ENCODE measurements at regions not wholly inside any gene's neighbourhood (a gene's known extent, or its start where the extent isn't known, plus 50 kb on each side); places are given as distances from the start of the nearest gene placed in this dataset.

DNA sequence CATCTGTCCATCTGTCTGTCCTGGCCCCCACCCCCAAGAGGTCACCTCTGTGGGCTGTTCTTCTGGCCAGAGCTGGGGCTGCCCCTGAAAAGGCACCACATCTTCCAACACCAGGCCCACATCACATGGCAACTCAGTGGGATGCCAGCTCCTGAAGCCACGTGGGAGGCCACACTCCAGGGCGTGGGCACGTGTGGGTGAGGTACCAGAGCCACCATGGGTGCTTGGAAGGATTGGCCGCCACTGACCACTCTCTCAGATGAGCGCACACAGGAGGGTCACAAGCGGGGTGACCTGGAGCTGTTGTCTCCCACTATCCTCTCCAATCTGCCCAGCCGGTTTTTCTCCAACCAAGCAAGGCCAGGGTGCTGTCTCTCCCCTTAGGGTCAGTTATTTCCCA, 197.9 kb downstream of the TFCP2L1 start:
- Histone ChIP-seq H3K27me3 (ENCODE audit: insufficient read depth, low read depth) (no peaks in the 10 kb centered on the region), H3K4me2 (no peak overlapping the region)
- TF ChIP-seq, protein P1, sequence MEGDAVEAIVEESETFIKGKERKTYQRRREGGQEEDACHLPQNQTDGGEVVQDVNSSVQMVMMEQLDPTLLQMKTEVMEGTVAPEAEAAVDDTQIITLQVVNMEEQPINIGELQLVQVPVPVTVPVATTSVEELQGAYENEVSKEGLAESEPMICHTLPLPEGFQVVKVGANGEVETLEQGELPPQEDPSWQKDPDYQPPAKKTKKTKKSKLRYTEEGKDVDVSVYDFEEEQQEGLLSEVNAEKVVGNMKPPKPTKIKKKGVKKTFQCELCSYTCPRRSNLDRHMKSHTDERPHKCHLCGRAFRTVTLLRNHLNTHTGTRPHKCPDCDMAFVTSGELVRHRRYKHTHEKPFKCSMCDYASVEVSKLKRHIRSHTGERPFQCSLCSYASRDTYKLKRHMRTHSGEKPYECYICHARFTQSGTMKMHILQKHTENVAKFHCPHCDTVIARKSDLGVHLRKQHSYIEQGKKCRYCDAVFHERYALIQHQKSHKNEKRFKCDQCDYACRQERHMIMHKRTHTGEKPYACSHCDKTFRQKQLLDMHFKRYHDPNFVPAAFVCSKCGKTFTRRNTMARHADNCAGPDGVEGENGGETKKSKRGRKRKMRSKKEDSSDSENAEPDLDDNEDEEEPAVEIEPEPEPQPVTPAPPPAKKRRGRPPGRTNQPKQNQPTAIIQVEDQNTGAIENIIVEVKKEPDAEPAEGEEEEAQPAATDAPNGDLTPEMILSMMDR (conservative IDR thresholded peaks at IDR 0.05; ENCODE audit: low read depth, low read length), result no peak

DNA sequence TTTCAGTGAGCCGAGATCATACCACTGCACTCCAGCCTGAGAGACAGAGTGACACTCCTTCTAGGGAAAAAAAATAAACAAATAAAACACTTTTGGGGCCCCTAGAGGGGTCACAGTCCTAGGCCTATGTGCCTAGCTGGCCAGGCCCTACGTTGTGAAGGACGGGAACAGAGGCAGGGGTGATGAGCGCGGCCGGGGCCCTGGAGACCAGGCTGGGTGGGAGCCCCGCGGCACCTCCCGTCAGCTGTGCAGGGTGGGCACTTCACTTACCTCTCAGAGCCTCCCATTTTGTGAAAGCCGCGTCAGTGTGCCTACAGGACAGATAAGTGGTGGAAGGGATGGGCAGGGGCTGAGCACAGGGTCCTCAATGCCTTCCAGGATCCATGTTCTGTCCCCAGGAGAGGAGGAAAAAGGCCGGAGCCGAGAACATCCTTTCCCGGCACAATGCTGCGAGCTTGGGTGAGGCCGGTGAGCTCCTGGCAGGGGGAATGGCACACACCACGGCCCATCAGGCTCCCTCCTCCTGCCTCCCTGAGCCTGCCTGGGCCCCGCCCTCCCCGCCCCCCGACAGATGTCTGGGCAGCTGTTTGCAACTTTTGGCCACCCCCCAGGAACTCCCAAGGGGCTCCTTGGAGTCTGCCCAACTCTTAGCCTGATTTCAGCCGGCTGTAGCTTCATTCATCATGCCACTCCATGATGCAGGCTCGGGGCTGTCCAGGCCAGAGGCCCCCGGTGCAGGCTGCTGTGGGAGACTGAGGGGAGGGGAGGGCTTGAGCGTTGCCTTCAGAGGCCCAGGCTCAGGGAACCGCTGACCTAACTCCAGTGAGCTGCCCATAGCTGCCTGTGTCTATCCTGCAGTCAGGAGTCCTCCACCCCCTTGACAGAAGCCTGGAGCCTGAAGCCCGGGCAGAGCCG, 196.5 kb downstream of the TFCP2L1 start:
- Histone ChIP-seq H2AFZ (ENCODE audit: low read depth) (no peak overlapping the region), H3K36me3 (ENCODE audit: insufficient read depth) (no peaks in the 10 kb centered on the region), H3K4me2 (no peak overlapping the region), H3K4me3 (IDR thresholded peaks at IDR 0.05; ENCODE audit: insufficient read depth, low read depth, low read length) (no peak overlapping the region), H3K79me2 (ENCODE audit: insufficient read depth, low read depth) (no peaks in the 10 kb centered on the region), H3K9ac (no peak overlapping the region), H3K4me1 (ENCODE audit: low read depth, poor library complexity, severe bottlenecking) (no peaks in the 10 kb centered on the region), H3K27me3 (ENCODE audit: insufficient read depth, low read depth) (no peaks in the 10 kb centered on the region), H4K20me1 (ENCODE audit: insufficient read depth) (no peaks in the 10 kb centered on the region), H3K27ac (no peak overlapping the region)
- TF ChIP-seq, protein P1 (conservative IDR thresholded peaks at IDR 0.05; ENCODE audit: low read depth, low read length), result no peak

More for the DNA sequence above, 197.9 kb downstream of the TFCP2L1 start:
- Histone ChIP-seq H3K27ac (no peak overlapping the region), H3K4me1 (ENCODE audit: low read depth, poor library complexity, severe bottlenecking) (no peaks in the 10 kb centered on the region), H3K9ac (no peak overlapping the region), H3K4me3 (IDR thresholded peaks at IDR 0.05; ENCODE audit: insufficient read depth, low read depth, low read length) (no peak overlapping the region), H2AFZ (ENCODE audit: low read depth) (no peak overlapping the region), H4K20me1 (ENCODE audit: insufficient read depth) (no peaks in the 10 kb centered on the region), H3K79me2 (ENCODE audit: insufficient read depth, low read depth) (no peaks in the 10 kb centered on the region), H3K36me3 (ENCODE audit: insufficient read depth) (no peaks in the 10 kb centered on the region)

DNA sequence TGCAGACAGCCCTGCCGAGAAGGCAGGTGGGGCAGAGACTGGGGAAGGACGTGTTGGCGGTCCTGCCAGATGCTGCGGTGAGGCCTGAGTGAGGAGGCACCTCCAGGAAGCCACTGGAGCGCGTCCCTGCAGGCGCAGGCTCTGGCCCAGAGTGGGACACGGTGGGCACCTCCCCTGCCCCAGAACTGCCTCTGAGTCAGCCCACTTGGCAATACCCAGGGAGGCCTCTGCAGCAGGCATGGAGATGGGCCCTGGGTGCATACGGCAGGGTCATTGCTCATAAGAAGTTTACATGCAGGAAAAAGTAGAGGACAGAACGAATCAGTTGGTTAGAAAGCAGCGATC, 195.9 kb downstream of the TFCP2L1 start:
- H3K4me2 ChIP-seq, result no peak overlapping the region
- TF ChIP-seq, protein P1 (conservative IDR thresholded peaks at IDR 0.05; ENCODE audit: low read depth, low read length), result no peak

DNA sequence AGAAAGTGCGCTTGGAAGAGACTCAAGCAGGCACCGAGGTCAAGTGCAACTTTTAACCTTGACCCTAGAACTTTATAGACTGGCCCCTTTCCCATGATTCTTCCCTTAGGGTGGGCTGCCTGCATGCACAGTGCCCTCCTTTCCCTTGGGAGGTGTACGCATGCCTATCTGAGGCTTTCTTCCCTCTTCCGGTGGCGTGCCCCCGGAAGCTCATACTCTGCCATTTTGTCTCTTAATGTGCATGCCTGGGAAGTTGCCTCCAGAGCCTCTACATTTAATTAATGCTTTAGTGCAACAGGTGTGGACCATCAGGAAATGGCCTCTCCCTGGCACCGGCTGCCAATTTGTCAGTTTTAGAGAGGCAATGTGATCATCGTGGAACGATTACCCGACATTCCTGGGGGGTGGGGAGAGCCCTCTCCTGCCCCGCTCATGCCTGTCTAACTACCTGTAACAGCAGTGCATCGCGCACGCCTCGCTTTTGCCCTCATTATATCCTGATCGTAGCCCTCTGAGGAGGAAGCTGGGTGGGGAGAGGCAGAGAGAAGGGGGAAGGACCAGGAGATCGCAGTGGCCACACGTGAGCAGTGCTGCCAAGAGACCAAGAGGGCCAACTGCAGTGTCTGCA, 194.8 kb downstream of the TFCP2L1 start:
- TF ChIP-seq, protein P1 (conservative IDR thresholded peaks at IDR 0.05; ENCODE audit: low read depth, low read length), result no peak
- Histone ChIP-seq H3K79me2 (ENCODE audit: insufficient read depth, low read depth) (no peaks in the 10 kb centered on the region), H3K36me3 (ENCODE audit: insufficient read depth) (no peaks in the 10 kb centered on the region), H3K4me1 (ENCODE audit: low read depth, poor library complexity, severe bottlenecking) (no peaks in the 10 kb centered on the region), H3K4me3 (IDR thresholded peaks at IDR 0.05; ENCODE audit: insufficient read depth, low read depth, low read length) (no peak overlapping the region), H3K27me3 (ENCODE audit: insufficient read depth, low read depth) (no peaks in the 10 kb centered on the region), H3K4me2 (no peak overlapping the region), H3K9ac (no peak overlapping the region), H4K20me1 (ENCODE audit: insufficient read depth) (no peaks in the 10 kb centered on the region), H3K27ac (no peak overlapping the region), H2AFZ (ENCODE audit: low read depth) (no peak overlapping the region)

More for the DNA sequence above, 195.9 kb downstream of the TFCP2L1 start:
- Histone ChIP-seq H4K20me1 (ENCODE audit: insufficient read depth) (no peaks in the 10 kb centered on the region), H2AFZ (ENCODE audit: low read depth) (no peak overlapping the region), H3K4me3 (IDR thresholded peaks at IDR 0.05; ENCODE audit: insufficient read depth, low read depth, low read length) (no peak overlapping the region), H3K36me3 (ENCODE audit: insufficient read depth) (no peaks in the 10 kb centered on the region), H3K27ac (no peak overlapping the region), H3K79me2 (ENCODE audit: insufficient read depth, low read depth) (no peaks in the 10 kb centered on the region), H3K9ac (no peak overlapping the region), H3K4me1 (ENCODE audit: low read depth, poor library complexity, severe bottlenecking) (no peaks in the 10 kb centered on the region), H3K27me3 (ENCODE audit: insufficient read depth, low read depth) (no peaks in the 10 kb centered on the region)

All from KMS-11 (cell line).